ENCODE measurements at regions not wholly inside any gene's neighbourhood (a gene's known extent, or its start where the extent isn't known, plus 50 kb on each side); places are given as distances from the start of the nearest gene placed in this dataset.

- TF ChIP-seq TAF1 (IDR thresholded peaks at IDR 0.05; ENCODE audit: low read depth, low read length) = no peak
- no peak for TF ChIP-seq POLR2A (IDR thresholded peaks at IDR 0.05; ENCODE audit: low read depth, low read length)
- no peak for TF ChIP-seq POU2F2 (IDR thresholded peaks at IDR 0.05; ENCODE audit: low read depth, low read length)
- no peak for TF ChIP-seq SPI1 (IDR thresholded peaks at IDR 0.05; ENCODE audit: low read depth, low read length)
- TF ChIP-seq PAX5 (IDR thresholded peaks at IDR 0.05; ENCODE audit: insufficient read depth, low read length, severe bottlenecking) = no peak
- no peak for TF ChIP-seq POLR2AphosphoS5 (IDR thresholded peaks at IDR 0.05; ENCODE audit: low read depth, low read length)
- DNase-seq (ENCODE audit: insufficient read length, low spot score) (no peak), FAIRE-seq (no peak)
Observed at GRCh38 chrX:123049071-123049625, 134.9 kb upstream of the GRIA3 start.

GRCh38 chrX:123060986-123061385 is 123.1 kb upstream of the GRIA3 start:
- FAIRE-seq = no peak
- DNase-seq (ENCODE audit: insufficient read length, low spot score) = no peak
- TF ChIP-seq POU2F2 (IDR thresholded peaks at IDR 0.05; ENCODE audit: low read depth, low read length) (no peak), PAX5 (IDR thresholded peaks at IDR 0.05; ENCODE audit: insufficient read depth, low read length, severe bottlenecking) (no peak), POLR2AphosphoS5 (IDR thresholded peaks at IDR 0.05; ENCODE audit: low read depth, low read length) (no peak), SPI1 (IDR thresholded peaks at IDR 0.05; ENCODE audit: low read depth, low read length) (no peak), TAF1 (IDR thresholded peaks at IDR 0.05; ENCODE audit: low read depth, low read length) (no peak), POLR2A (IDR thresholded peaks at IDR 0.05; ENCODE audit: low read depth, low read length) (no peak)

GRCh38 chrX:123064053-123064452 is 120.0 kb upstream of the GRIA3 start:
- FAIRE-seq = no peak
- TF ChIP-seq SPI1 (IDR thresholded peaks at IDR 0.05; ENCODE audit: low read depth, low read length) (no peak), POLR2A (IDR thresholded peaks at IDR 0.05; ENCODE audit: low read depth, low read length) (no peak), POLR2AphosphoS5 (IDR thresholded peaks at IDR 0.05; ENCODE audit: low read depth, low read length) (no peak), TAF1 (IDR thresholded peaks at IDR 0.05; ENCODE audit: low read depth, low read length) (no peak), PAX5 (IDR thresholded peaks at IDR 0.05; ENCODE audit: insufficient read depth, low read length, severe bottlenecking) (no peak), POU2F2 (IDR thresholded peaks at IDR 0.05; ENCODE audit: low read depth, low read length) (no peak)
- no peak for DNase-seq (ENCODE audit: insufficient read length, low spot score)

- FAIRE-seq = no peak
- no peak for TF ChIP-seq SPI1 (IDR thresholded peaks at IDR 0.05; ENCODE audit: low read depth, low read length)
- TF ChIP-seq POLR2AphosphoS5 (IDR thresholded peaks at IDR 0.05; ENCODE audit: low read depth, low read length) = no peak
- no peak for TF ChIP-seq TAF1 (IDR thresholded peaks at IDR 0.05; ENCODE audit: low read depth, low read length)
- TF ChIP-seq PAX5 (IDR thresholded peaks at IDR 0.05; ENCODE audit: insufficient read depth, low read length, severe bottlenecking) = no peak
- TF ChIP-seq POU2F2 (IDR thresholded peaks at IDR 0.05; ENCODE audit: low read depth, low read length) = no peak
- TF ChIP-seq POLR2A (IDR thresholded peaks at IDR 0.05; ENCODE audit: low read depth, low read length) = no peak
Observed at GRCh38 chrX:123072686-123073385, 111.2 kb upstream of the GRIA3 start.

GRCh38 chrX:123075947-123076561 is 108.0 kb upstream of the GRIA3 start:
- FAIRE-seq = no peak
- no peak for DNase-seq (ENCODE audit: insufficient read length, low spot score)
- TF ChIP-seq TAF1 (IDR thresholded peaks at IDR 0.05; ENCODE audit: low read depth, low read length) (no peak), POLR2A (IDR thresholded peaks at IDR 0.05; ENCODE audit: low read depth, low read length) (no peak), PAX5 (IDR thresholded peaks at IDR 0.05; ENCODE audit: insufficient read depth, low read length, severe bottlenecking) (no peak), POLR2AphosphoS5 (IDR thresholded peaks at IDR 0.05; ENCODE audit: low read depth, low read length) (no peak), POU2F2 (IDR thresholded peaks at IDR 0.05; ENCODE audit: low read depth, low read length) (no peak), SPI1 (IDR thresholded peaks at IDR 0.05; ENCODE audit: low read depth, low read length) (no peak)

More at GRCh38 chrX:123072686-123073385, 111.2 kb upstream of the GRIA3 start:
- no peak for DNase-seq (ENCODE audit: insufficient read length, low spot score)

GRCh38 chrX:123077631-123078030 is 106.4 kb upstream of the GRIA3 start:
- DNase-seq (ENCODE audit: insufficient read length, low spot score) (no peak), FAIRE-seq (no peak)
- TF ChIP-seq SPI1 (IDR thresholded peaks at IDR 0.05; ENCODE audit: low read depth, low read length) (no peak), TAF1 (IDR thresholded peaks at IDR 0.05; ENCODE audit: low read depth, low read length) (no peak), POU2F2 (IDR thresholded peaks at IDR 0.05; ENCODE audit: low read depth, low read length) (no peak), POLR2AphosphoS5 (IDR thresholded peaks at IDR 0.05; ENCODE audit: low read depth, low read length) (no peak), POLR2A (IDR thresholded peaks at IDR 0.05; ENCODE audit: low read depth, low read length) (no peak), PAX5 (IDR thresholded peaks at IDR 0.05; ENCODE audit: insufficient read depth, low read length, severe bottlenecking) (no peak)

GRCh38 chrX:123080065-123080464 is 104.0 kb upstream of the GRIA3 start:
- TF ChIP-seq POLR2AphosphoS5 (IDR thresholded peaks at IDR 0.05; ENCODE audit: low read depth, low read length) (no peak), POU2F2 (IDR thresholded peaks at IDR 0.05; ENCODE audit: low read depth, low read length) (no peak), PAX5 (IDR thresholded peaks at IDR 0.05; ENCODE audit: insufficient read depth, low read length, severe bottlenecking) (no peak), POLR2A (IDR thresholded peaks at IDR 0.05; ENCODE audit: low read depth, low read length) (no peak), TAF1 (IDR thresholded peaks at IDR 0.05; ENCODE audit: low read depth, low read length) (no peak), SPI1 (IDR thresholded peaks at IDR 0.05; ENCODE audit: low read depth, low read length) (no peak)
- FAIRE-seq = no peak
- no peak for DNase-seq (ENCODE audit: insufficient read length, low spot score)

- DNase-seq (ENCODE audit: insufficient read length, low spot score) (no peak), FAIRE-seq (no peak)
- no peak for TF ChIP-seq PAX5 (IDR thresholded peaks at IDR 0.05; ENCODE audit: insufficient read depth, low read length, severe bottlenecking)
- no peak for TF ChIP-seq POLR2AphosphoS5 (IDR thresholded peaks at IDR 0.05; ENCODE audit: low read depth, low read length)
- no peak for TF ChIP-seq POLR2A (IDR thresholded peaks at IDR 0.05; ENCODE audit: low read depth, low read length)
- no peak for TF ChIP-seq TAF1 (IDR thresholded peaks at IDR 0.05; ENCODE audit: low read depth, low read length)
- no peak for TF ChIP-seq SPI1 (IDR thresholded peaks at IDR 0.05; ENCODE audit: low read depth, low read length)
- TF ChIP-seq POU2F2 (IDR thresholded peaks at IDR 0.05; ENCODE audit: low read depth, low read length) = no peak
Observed at GRCh38 chrX:123081776-123082175, 102.3 kb upstream of the GRIA3 start.

GRCh38 chrX:123083924-123084323 is 100.2 kb upstream of the GRIA3 start:
- FAIRE-seq = no peak
- no peak for DNase-seq (ENCODE audit: insufficient read length, low spot score)
- no peak for TF ChIP-seq POLR2A (IDR thresholded peaks at IDR 0.05; ENCODE audit: low read depth, low read length)
- TF ChIP-seq TAF1 (IDR thresholded peaks at IDR 0.05; ENCODE audit: low read depth, low read length) = no peak
- no peak for TF ChIP-seq POU2F2 (IDR thresholded peaks at IDR 0.05; ENCODE audit: low read depth, low read length)
- no peak for TF ChIP-seq POLR2AphosphoS5 (IDR thresholded peaks at IDR 0.05; ENCODE audit: low read depth, low read length)
- no peak for TF ChIP-seq PAX5 (IDR thresholded peaks at IDR 0.05; ENCODE audit: insufficient read depth, low read length, severe bottlenecking)
- TF ChIP-seq SPI1 (IDR thresholded peaks at IDR 0.05; ENCODE audit: low read depth, low read length) = no peak
